HG02981 (cell line): ENCODE measurements at regions not wholly inside any gene's neighbourhood (a gene's known extent, or its start where the extent isn't known, plus 50 kb on each side); places are given as distances from the start of the nearest gene placed in this dataset.

Experiments
- ATAC-seq: cut with Tn5 transposase; IDR thresholded peaks from one replicate; pipeline ENCODE4 v1.9.1; 2021; ENCODE audit warnings: mild to moderate bottlenecking, moderate library complexity; ENCODE audit not compliant: unreplicated experiment

DNA sequence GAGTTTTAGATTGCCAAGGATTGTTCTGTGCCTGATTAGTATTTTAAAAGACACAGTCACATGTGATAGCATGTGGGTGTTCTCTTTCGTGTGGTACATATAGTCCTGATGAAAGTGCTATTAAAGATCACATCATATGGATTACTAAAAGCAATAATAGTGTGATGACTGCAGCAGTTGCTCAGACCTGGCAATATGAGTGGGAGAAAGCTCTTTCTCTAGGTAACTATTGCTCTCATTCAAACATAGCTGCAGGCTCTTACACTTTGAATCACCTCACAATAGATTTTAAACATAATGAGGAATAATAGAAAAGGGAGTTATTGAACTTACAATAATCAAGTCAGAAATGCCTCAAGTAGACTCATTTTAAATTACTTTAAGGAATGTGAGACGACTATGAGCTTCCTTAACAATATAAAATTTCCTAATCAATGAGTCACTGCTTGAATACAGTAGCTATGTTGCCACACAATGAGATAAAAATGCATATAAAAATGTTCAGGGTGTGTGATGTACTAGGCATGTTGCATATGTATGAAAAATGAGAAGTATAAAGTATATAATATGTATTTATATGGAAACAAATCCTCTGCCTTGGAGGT lies 452.1 kb downstream of the TMX3 start:
- no peak for ATAC-seq

DNA sequence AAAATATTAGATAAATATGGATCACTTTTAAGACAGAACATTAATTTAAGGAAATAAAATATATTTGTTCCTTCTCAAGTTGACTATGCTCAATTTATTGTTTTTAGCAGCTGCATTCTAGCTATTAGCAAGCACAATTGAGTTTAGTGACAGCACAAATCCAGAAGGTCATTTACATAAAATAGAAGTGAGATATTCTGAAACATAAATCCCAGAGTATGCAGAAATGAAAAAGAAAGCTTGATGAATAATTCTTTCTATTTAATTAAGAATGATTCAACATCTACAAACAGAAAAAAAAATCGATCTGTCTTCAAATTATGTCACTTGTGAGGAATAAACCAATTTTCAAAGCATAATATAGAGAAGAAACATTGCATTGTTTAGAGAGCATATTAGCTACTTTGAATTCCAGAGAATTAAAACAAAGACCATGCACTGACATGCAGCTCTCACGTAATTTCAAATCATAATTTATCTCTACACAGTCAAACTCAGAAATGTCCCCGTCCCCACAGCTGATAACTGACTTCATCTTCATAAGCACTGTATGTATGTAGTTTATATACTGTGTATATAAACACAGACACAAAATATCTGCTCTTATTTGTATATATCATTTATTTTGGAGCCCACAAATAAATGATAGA lies 458.4 kb downstream of the TMX3 start:
- ATAC-seq, result no peak

DNA sequence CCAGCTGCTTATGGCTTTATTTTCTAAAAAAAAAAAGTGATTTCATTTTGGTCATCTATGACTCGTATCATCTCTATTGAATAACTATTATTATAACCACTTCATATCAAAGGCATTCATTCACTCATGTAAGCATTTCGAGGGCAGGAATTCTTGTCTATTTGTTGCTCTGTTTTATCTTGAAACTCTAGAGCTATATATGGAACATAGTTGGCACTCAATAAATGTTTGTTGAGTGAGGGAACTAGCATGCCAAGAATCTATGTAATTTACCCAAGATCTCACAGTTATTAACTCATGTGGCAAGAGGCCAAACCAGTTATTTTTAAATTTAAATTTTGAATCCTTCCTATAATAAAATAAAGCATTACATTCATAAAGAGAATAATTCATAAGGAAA lies 470.1 kb downstream of the TMX3 start:
- ATAC-seq, result no peak

DNA sequence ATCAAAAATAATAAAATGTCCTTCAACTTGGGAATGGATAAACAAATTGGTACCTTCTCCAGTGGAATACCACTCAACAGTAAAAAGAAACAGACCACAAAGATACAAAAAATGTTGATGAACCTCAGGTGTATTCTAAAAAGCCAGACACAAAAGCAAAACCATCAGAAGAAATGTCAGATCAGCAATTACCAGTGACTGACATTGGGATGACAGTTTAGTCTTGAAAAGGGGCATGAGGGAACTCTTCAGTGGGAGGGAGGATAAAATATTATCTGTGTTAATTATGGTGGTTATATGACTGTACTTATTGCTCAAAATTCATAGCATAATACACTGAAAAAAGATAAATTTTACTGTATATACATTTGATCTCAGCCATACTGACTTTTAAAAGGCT lies 473.0 kb downstream of the TMX3 start:
- no peak for ATAC-seq

DNA sequence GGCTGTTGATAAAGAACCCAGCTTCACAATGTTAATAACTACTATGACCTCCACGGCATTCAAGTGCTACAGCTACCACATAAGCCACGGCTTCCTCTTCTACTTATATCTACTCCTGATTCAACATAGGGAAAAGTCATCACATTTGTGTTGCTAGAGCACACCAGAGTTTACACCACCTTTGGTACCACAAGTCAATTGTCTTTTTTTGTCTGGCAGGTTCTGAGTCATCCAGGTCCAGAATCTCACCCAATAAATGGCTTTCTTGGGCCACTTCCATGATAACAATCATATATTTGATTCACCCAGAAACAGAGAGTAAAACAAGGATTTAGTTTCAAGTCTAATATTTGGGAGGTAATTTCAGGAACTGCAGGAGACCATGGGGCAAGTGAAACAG lies 480.2 kb downstream of the TMX3 start:
- ATAC-seq, result no peak

DNA sequence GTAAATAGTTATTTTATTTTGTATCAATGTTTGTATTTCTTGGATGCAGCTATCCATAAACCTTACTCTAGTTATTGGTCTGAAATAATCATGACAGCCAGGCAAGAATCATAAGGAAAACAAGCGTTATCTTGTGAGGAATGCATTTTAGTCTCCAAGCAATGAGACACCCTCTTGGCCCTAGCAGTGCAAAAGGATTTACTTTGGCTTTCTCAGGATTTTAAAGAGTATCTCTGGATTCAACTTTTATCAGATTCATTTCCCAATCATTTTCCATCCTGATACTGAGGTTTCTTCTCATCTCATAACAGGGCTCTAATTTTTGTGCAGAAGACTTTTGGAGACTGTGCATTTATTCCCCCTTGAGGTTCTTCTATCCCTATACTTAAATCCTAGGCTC lies 480.8 kb downstream of the TMX3 start:
- no peak for ATAC-seq

DNA sequence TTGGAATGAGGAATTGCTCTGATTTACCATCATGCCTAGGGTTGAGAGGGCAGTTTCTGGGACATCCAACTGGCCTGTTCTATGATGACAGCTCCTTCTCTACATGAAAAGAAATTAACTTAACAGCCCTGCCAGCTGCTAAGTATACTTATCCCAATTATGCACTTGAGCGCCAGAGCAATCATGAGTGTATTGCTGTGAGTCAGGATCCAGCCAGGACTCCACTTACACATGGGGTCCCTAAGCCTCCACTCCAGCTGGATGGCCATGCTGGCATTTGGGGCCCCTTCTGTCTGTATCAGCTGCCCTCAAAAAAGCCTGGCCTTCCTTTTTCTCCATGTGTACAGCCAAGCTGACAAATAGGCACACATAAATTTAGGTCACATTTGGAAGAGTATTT lies 481.9 kb downstream of the TMX3 start:
- no peak for ATAC-seq

DNA sequence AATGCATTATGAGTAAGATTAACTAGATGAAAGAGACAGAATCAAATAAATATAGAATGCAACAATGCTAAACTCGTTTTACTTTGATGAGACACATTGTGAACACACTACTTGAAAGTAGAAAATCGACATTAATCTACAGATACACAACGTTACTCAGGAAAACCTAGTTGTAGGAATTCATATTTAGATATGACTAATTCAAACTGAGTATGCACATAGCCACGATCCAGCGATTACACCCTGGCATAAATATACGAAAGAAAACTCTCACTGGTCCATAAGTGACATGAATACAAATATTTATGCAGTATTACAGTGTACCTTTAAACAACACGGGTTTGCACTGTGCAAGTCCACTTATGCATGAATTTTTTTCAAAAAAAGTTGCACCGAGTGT lies 485.6 kb downstream of the TMX3 start:
- ATAC-seq, result no peak

DNA sequence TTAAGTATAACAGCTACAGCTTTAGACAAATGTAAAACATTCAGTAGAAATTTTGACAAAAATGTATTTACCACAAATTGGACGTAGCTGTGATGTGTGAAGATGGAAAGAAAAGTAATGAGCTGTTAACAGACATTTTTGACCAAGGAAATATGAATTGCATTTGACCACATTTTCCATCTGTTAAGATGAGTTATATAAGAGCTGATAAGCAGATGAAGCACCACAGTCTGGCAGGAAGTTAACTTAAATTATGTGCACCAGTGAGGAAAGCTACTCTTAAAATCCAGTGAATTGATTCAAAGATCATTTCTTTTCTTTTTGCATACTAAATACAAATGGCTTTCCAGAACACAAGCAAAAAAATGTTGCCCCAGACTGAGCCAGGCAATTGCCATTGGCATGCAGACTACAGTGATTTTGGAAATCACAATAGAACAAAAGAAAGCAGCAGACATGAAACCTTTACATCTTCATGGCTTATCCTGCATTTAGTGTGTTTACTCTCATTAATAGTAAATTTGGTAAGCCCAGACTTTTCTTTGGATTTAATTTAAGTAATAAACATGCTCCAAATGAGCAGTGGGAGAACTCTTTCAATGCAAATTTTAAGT lies 493.7 kb downstream of the TMX3 start:
- no peak for ATAC-seq

DNA sequence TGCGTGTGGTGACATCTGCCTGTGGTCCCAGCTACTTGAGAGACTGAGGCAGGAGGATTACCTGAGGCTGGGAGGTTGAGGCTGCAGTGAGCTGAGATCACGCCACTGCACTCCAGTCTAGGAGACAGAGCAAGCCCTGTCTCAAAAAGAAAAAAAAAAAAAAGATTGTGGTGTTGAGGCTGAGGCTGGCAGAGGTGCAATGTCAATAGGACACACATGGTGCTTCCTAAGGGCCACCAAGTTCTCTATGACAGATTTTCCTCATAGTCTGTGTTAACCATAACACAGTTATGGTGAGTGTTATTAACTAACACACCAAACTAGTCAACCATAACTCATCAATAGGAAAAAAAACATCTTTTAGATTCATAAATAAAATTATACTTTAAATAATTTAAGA lies 494.4 kb downstream of the TMX3 start:
- ATAC-seq, result no peak

DNA sequence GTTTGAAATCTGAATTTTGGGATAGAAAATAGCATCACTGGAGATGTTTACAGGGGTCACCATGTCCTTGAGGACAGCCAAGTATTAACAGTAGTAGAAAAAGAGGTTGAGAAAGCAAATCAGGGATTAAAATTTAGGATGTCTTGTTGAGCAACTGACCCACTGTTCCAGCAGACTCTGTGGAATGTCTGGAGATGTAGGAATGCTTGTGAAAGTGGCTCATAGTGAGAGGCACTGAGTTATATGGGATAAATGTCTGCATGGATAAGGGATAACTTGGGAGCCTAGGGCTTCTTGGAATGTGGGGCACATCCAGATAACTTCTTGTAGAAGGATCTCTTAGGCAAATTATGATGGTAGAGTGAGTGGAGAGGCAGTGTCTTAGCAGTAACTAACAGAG lies 495.0 kb downstream of the TMX3 start:
- no peak for ATAC-seq

DNA sequence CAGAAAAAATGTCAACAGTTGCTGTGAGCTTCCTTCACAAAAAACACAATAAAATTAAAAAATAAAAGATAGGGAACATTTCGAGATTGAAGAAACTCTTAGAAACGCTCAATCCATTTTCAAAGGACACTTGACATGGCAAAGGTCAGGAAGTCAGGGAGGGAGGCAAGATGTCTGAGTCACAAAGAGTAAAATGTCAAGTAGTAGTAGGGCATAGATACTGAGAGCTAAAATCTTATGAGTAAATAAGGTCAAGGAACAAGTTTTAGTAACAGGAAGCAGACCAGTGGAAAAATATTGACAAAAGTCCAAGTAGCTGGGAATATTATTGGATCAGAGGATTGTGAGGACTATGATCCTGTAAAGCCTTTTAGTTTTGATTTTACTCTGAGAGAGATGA lies 495.6 kb downstream of the TMX3 start:
- ATAC-seq, result no peak

DNA sequence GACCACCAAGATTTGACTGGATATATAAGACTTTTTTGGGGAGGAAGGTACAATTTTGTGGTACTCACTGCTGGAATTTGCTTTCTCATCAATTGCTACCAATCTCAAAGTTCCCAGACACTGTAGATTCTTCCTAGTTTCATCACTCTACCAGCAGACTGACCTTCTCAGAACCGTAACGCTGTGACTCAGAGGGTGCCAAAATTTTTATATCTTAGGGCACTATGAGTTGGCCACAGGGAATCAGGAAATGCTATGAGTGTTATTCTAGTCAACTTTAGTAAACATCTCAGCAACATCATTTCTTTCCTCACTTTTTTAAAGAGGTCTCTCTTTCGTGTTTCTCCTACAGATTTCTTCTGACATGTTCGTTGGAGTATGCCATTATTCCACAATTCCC lies 499.0 kb downstream of the TMX3 start:
- ATAC-seq, result no peak

DNA sequence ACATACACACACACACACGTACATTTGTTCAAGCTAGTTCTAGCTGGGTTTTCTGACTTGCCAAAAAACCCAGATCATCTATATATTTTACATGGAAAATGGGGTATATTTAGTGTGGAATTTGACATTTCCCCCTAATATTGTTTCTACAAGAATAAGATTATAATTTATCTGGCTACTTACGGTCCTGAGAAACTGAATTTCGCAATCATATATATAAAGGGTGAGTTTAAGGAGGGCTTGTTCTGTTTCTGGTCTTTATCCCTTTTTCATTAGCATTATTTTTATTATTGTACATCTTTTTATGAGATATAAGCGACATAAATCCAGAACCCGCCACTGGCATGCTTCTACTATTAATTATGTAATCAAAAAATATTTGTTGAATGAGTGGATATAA lies 528.9 kb downstream of the TMX3 start:
- ATAC-seq, result no peak

DNA sequence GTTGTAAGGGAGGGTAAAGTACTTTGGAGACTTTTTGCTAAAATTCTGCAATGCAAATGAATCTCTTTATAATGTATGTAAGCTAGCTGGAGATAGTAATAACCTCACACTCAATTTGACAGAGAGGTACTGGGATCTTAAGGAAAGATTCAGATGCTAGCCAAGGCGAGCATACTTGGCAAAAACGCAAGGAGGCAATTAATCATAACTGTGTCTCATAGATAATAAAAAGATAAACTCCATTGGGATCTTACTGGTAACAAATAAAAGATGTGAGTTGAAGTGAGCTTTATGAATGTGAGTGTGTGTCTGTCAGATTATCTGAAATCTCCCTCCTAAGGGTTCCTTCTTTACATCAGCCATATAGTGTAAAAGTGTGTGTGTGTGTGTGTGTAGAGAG lies 533.0 kb downstream of the TMX3 start:
- ATAC-seq, result no peak

DNA sequence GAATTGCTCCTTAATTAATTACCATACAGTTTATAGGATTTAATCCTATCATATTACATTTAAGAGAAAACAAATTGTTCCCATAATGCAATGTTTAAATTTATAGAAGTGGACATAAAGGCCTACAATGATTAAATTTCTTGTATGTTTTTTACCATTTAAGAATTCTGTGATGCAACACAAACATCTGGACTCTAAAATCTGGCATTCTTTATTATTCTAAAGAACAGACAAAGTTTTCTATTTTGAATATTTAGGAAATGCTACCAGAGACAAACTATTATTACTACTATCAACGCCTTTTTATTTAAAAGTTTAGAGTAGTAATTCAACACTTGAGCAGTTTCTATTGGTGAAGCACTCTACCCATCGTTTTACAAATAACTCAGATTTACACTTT lies 535.1 kb downstream of the TMX3 start:
- ATAC-seq, result no peak

DNA sequence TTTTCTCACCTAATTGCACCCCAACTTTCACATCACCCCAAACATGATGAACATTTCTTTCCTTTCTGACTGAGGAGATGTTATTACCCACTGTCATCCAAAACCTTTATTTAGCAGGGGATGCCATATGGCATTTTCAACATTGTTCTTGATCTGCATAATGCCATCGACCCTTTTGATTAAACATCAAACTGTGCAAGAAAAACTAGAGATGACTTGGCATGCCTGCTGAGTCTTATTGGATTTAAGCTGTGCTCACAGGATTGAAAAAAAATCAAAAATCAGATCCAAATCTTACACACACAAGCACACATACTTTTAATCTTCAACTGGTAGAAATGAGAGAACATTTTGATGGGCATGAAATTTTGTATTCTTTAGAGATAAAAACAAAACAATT lies 536.0 kb downstream of the TMX3 start:
- ATAC-seq, result no peak

DNA sequence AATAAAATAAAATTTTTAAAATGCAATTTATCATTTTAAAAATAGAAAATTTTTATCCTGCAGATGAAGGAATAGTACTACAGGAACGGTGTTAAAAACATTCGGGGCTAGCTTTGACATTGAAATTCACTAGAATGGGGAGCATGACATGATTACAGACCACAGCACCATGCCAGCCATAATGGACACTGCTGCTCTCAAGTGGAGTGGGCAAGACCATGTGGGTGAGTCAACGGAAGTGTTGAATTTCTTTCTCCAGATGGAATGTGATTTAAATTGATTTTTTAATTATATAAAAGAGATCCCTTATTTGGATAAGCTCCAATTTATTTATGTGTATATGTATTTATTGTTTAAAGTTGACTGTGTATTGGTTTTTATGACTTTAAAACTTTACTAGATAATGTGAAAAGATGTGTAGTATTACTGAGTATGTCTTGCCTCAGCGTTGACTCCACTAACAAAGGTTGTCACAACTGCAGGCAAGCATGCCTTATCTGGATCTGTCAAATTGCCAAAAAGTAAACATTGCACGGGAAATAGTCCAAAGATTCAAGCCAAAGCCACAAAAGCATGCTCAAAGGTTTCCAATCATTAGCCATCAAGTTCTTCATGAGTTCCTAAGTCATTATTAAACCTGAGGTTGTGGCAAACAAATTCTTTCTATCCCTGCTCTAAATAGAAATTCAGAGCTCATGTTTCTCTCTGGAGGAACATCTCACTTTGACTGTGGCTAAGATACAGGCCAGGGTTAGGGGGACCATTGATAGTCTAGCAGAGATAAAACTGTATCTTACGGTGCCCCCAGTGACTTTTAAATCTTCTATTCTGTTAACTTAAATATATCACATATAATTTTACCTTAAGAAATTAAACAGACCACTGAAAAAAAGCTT lies 536.9 kb downstream of the TMX3 start:
- ATAC-seq, result no peak

DNA sequence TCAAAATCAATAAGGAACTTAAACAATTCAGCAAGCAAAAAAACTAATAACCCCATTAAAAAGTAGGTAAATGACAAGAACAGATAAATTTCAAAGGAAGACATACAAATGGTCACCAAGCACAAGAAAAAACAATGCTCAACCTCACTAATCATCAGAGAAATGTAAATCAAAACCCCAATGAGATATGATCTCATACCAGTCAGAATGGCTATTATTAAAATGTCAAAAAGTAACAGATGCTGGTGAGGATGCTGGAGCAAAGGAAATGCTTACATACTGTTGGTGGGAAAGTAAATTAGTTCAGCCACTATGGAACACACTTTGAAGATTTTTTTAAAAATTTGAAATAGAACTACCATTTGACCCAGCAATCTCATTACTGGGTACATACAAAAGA lies 538.0 kb downstream of the TMX3 start:
- ATAC-seq, result no peak

DNA sequence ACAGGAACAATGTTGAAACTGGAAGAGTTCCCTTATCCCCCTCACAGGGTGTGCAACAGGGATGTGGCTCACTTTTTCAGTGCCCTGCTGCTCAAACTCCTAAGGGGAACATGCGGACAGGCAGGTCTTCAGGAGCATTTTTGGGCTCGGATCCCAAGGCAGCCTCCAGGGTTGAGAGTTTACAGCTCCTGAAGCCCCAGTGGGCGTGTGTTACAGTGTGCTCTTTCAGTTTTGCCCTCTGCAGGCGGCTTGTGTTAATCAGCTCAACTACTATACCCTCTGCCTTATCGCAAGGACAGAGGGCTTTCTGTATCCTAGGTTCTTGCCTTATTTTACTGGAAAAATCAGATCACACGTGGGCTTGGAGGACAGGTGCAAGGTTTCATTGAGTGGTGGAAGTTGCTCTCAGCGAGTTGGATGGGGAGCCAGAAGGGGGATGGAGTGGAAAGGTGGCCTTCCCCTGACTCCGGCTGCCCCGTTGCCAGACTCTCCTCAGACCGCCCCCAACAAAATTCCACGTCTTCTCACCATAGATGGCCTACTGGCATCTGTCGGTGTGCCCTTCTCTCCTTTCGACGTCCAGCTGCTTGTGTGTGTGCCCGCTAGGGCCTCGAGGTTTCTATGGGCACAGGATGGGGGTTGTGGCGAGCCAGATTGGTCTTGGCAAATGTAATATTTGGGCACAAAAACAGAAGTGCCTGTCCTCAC lies 541.9 kb downstream of the TMX3 start:
- ATAC-seq, result no peak

DNA sequence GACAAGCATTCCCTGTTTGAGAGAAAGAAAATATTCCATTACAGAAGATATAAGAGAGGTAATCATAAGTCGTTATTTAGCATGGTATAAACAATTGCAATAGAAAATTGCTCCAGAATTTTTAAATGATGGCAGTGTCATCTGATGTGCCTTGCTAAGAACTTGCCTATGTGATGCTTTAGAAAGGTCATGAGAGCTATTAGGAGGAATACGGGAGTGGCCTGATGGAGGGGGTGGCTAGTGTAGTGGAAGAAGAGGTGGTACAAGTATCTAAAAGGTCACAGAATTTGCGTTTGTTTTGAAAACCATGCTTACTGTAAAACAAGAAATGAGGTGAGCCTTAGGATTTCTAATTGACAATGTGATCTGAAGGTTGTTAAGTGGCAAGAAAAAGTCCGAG lies 550.0 kb downstream of the TMX3 start:
- ATAC-seq, result no peak
